Left kidney (tissue), 1 donor: ENCODE measurements at regions not wholly inside any gene's neighbourhood (a gene's known extent, or its start where the extent isn't known, plus 50 kb on each side); places are given as distances from the start of the nearest gene placed in this dataset.
A peak's percentile ranks its signal among the peaks of the same experiment; 100 is the strongest.

Source experiments
- DNase-seq: peaks from one replicate; pipeline ENCODE4 v3.0.0-alpha.2; 2013

DNA sequence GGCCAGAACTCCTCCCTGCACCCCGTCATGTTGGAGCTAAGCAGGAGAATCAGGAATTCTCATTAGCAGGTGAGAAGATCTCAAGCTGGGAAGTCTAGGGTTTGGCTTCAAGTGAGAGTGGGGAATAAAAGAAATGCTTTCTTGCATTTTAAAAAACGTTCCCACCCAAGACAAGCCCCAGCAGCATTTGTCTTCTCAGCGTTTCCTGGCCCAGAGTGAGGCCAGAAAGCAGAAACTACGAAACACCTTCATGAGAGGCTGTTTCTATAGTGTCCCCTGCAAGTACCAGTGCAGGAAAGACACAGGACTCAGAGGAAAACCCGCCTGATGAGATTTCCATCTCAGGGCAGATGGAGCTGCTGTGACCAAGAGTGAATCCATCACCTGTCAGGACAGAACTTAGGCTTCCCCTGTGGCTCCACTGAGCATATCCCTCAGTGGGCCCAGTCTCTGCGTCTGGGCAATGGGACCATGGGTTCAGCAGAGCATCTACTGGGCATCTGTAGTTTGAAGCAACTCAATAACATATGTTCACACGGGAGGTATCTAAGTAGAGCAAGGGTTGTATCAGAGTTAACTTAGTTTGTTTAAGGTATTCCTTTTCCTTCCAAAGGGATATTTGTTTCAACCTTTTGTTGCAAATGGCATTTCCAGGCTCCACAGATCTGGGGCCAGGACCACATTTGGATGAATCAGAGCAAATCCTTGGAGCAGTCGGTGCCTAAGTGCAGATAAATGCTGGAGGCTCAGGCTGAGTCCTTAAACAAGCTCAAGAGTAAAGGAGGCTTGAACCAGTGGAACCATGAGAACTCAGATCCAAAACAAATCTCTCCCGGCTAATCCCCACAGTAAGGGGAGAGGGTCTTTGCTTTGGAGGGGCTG, 548.3 kb downstream of the MIAT start:
- DNase-seq = no peak

DNA sequence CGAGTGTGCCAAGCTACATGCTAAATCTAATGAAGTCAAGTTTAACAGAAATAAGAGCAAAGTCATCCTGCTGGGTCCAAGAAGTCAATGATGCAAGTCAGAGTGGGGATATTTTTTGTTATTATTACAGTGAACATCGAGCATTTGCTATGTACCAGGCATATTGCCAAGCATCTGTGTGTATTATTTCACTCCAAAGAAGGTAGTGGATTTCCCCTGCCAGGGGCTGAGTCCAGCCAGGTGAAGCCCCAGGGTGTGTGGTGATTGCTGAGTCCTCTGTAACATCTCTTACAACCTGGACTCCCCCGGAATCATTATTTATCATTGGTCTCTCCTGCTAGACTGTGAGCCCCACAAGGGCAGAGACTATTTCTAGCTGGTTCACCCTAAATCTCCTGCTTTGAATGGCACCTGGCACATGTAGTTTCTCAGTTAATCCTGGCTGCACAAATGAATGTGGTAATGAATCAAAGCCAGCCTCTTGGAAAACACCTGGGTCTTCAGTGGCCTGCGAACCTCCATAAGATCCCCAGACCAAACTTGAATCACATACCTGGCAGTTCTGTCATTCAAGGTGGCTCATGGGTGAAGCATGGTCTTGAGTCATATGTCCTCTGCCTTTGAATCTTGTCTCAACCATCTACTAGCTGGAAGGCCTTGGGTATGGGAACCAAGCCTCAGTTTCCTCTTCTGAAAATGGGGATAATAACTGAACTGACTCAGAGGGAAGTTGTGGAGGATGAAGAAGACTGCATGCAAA, 549.2 kb downstream of the MIAT start:
- DNase-seq = no peak

DNA sequence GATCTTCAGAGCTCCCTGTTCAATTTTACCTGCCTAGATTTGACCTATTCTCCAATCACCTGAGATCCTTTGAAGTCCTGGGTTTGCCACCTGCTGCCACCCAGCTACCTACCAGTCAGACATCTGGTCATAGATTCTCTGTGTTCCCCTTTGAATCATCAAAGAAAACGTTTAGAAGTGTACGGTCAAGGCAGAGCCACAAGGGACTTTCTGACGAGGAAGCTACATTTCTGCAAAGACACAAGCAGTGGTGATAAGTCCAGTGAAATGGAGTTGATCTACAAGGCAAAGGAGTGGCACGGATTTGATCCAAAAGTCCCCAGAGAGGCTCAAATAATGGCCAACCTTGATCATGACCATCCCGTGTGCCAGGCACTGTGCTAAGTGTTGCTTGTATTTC, 549.9 kb downstream of the MIAT start:
- no peak for DNase-seq

DNA sequence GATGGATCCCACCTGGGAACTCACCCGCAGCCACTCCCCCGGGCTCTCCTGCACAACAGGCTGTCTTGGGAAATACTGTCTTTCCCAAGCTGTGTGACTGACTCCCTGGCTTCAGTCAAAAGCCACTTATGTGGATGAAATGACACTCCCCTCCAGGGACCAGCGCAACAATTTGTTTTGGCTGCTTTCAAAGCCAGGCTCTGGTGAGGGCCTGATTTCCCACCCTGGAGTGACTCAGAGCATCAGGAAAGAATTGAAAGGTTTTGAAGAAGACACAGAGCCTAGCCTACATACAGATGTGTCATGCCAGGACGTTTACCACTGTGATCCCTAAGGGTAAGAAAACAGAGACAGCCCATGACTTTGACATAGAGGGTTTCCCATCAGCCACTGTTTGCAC, 550.5 kb downstream of the MIAT start:
- no peak for DNase-seq

DNA sequence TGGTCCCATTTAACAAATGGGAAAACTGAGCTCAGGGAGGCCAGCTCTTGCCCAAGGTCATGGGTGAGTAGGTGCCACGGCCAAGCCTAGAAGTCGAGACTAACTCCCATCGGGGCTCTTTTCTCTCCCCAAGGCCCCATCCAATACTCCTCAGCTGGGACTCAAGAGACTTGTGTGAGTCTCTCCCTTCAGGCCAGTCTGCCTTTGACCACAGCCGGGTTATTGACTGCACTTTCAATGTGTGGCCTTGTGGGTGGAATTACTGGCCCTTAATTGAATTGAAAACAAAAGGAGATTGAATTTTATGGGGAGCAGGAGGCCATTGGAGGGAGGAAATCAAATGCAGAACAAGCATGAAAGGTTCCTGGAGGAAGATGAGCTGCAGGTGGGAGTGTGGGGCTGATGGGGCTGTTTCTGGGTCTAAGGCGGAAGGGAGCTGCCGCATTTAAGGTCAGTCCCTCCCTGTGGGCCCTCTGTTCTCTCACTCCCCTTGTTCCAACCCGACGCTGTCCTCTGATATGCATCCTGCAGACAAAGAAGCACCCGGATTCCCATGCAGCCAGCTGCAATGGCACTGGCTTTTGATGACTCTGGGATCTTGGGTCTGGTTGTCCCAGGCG, 552.8 kb downstream of the MIAT start:
- DNase-seq = peak; percentile 53

DNA sequence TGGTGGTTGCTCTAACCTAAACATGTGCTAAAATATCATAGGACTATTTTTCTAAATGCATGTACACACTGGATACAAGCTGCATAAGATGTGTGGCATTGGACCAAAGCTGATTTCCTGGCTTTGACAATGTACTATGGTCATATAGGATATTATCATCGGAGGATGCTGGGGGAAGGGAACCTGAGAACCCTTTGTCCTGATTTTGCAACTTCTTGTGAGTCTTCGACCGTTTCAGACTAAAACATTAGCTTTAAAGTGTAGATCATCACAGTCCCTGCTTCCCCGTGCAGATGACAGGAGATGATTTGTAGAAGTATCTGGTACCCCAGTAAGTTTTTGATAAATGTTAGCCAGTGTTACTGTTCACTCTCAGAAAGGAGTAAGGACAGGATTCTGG, 554.7 kb downstream of the MIAT start:
- DNase-seq = no peak

- peak; percentile 75 for DNase-seq
These were observed 555.3 kb downstream of the MIAT start for GRCh38 chr22:27212617-27213177.

DNA sequence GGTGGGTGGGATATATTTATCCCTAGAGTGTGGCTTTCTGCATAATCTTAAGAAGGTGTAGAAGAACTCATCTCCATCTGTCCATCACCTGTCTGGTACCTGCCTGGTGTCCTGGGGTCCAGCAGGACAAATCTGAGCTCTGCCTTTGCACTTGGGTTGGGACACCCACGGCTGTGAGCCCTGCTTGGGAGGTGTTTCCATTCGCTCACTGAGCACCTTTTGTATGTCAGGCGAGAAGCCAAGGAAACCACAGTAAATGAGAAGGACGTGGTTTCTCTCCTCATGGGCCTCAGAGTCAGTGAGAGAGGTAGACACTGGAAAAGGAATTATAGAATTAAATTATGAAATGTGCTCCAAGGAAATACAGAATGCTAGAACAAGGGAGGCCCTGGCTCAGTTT, 555.9 kb downstream of the MIAT start:
- no peak for DNase-seq

DNA sequence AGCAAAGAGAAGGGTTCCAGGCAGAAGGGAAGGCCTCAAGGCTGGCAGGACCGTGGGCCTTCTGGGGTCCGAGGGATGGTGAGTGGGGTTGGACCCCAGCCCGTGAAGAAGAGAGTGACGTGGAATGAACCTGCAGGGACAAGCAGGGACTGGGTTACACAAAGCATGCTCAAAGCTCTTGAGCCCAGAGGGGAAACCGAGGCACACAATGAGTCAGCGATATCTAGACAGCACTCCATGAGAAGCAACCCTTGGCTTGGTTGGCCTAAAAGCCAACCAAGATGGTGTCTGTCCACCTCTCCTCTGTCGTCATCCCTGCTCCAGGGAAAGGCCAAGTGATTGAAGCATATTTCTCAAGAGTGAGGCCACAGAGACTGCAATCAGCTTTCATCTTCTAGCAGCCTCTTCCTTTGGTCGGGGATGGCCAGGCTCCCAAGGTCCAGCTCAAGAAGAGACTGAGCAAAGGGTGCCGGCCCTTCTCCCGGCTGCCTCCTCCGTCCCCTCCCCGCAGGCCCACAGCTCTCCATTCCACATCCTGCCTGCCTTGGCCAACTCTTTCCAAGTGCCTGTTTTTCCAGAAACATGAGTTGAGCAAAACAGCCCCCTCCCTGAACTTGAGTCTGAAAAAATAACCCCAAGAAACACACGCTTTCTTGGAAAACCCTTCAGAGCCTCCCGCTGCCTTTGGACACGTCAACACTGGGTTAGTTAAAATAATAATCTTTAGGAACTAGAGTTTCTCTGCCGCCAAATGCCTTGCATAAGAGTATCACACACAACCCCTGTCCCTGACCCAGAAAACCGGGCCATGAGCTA, 556.6 kb downstream of the MIAT start:
- DNase-seq = no peak

DNA sequence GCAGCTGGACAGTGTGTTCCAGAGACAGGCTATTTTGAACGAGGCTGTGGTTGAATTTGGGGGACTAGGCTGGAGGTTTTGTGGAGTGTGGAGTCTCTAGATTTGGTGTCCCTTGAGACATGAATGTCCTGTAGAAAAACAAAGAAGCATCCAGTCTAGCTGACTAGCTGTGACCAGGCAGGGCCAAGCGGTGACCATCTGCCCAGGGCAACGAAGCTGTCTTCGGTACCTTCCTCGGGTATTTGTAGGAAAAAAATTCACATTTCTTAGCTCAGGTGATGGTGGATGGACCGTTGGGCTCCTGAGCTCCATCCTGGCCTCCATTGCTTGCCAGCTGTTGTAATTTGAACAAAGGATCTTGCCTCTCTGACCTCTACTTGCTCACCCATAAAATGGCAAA, 557.3 kb downstream of the MIAT start:
- no peak for DNase-seq

DNA sequence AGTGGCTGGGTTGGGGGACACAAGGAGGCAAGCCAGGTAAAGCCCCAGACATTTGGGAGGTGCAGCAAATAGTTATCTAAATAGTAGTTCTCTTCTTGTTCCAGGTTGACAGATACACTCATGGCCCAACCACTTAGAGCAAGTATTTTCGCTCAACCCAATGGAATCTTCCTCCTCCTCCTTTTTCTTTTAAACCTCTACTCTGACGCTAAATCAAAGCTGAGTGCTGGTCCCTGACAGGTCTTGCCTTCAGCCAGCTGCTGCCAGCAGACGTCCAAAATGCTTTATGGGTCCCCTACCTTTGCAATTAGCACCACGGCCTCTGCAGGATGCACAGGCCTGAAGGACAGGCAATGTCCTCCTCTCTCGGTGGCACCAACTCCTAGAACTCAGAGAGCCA, 558.5 kb downstream of the MIAT start:
- DNase-seq = no peak

- no peak for DNase-seq
These were observed 559.1 kb downstream of the MIAT start for GRCh38 chr22:27216444-27216843.

DNA sequence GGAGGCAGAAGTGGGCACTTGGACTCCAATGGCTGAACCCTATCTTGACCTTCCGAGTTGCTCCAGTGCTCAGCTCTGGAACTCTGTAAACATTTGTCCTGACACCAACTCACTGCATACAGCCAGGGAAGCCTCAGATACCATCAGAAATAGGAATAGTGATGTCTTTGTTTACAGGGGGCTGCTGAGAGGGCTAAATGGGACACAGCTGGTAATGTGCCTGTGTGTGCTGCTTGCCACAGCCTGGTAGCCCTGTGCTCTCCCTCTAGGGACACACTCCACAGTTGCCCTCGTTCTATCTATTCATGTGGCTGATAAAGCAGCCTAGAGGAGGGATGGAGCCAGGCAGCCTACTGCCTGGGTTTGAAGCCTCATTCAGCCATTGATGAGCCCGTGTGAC, 559.8 kb downstream of the MIAT start:
- no peak for DNase-seq

DNA sequence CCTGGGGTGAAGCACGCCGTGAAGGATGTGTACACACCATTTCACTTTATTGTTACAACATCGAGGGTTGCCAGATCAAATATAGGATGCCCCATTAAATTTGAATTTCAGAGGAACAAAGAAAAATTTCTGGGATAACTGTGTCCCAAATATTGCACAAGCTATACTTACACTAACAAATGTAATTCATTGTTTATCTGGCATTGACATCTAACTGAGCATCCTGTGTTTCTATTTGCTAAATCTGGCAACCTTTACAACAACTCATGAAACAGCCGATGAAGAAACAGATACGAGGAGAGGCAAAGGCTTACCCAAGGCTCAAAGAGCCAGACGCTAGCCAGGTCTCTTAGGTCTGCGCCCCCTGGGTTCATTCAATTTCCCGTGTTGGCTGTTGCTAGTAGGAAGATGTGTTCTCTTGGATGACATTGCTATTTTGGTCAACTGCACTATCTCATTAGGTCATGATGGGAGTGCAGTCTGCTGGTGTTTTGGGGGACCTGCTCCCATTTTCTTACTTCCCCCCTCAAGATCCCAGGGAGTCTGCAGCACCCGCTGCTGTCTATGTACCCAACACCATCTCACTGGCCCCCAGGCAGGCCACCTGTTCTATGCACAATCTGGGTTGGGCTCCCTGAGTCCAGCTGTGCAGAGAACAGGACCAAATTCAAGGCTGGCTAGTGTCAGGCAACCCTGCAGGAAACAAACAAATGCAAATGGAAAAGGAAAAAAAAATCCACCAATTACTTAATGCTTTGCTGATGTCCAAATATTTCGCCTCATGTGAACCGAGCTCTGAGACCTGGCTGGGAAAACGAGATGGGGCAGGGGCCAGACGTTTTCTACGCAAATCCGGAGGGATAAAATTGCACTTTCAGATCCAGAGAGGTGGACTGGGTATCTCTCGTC, 560.9 kb downstream of the MIAT start:
- DNase-seq = no peak

GRCh38 chr22:27219036-27219435, 561.6 kb downstream of the MIAT start:
- DNase-seq = no peak

DNA sequence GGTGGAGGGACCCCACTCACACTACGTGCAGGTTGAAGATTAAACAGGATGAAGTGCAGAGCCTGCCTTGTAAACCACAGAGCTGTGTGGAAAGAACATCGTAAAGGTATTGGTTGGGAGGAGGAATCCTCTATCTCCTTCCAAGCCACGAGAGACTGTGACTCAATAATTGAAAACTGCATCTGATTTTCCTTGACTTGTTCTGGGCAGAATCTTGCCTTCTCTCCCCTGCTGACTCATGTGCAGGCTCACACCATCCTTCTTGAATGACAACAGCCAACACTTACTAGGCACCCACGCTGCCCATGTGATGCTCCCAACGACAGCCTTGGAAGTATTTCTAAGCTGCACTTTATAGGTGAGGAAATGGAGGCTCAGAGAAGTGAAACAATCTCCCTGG, 563.0 kb downstream of the MIAT start:
- no peak for DNase-seq

DNA sequence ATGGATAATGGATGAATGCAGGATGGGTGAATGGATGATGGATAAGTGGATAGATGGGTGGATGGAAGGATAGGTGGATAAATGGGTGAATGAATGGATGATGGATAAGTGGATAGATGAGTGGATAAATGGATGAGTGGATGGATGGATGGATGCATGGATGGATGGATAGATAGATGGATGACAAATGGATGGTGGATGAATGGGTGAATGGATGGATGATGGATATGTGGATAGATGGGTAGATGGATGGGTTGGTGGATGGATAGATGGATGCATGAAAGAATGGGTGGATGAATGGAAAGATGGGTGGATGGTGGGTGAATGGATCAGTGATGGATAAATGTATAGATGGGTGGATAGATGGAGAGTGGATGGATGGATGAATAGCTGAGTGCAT, 564.8 kb downstream of the MIAT start:
- DNase-seq = no peak

- no peak for DNase-seq
These were observed 566.2 kb downstream of the MIAT start for GRCh38 chr22:27223317-27224177.

- DNase-seq = no peak
These were observed 567.3 kb downstream of the MIAT start for GRCh38 chr22:27224485-27225374.
